ENCODE measurements at regions not wholly inside any gene's neighbourhood (a gene's known extent, or its start where the extent isn't known, plus 50 kb on each side); places are given as distances from the start of the nearest gene placed in this dataset.

GRCh38 chr3:190786898-190787297, 75.6 kb downstream of the GMNC start:
- TF ChIP-seq YY1 (IDR thresholded peaks at IDR 0.05; ENCODE audit: low read depth, low read length) (no peak), CTCF (IDR thresholded peaks at IDR 0.05; ENCODE audit: control extremely low read depth in 1 of 3, insufficient read depth in 1 of 3, low read depth in 1 of 3, low read length in 3 of 3) (no peak), JUND (IDR thresholded peaks at IDR 0.05; ENCODE audit: low read length) (no peak), EP300 (IDR thresholded peaks at IDR 0.05; ENCODE audit: borderline replicate concordance in 1 of 2, low read depth in 2 of 2, low read length in 2 of 2) (no peak), NRF1 (IDR thresholded peaks at IDR 0.05; ENCODE audit: low read depth, low read length) (no peak), JUN (IDR thresholded peaks at IDR 0.05; ENCODE audit: low read depth, low read length) (no peak), POLR2A (IDR thresholded peaks at IDR 0.05; ENCODE audit: control extremely low read depth in 1 of 2, low read depth in 2 of 2, low read length in 2 of 2) (no peak), SP4 (IDR thresholded peaks at IDR 0.05; ENCODE audit: low read length) (no peak), ZNF274 (IDR thresholded peaks at IDR 0.05; ENCODE audit: borderline replicate concordance, extremely low read depth, low read length) (no peak), CEBPB (IDR thresholded peaks at IDR 0.05; ENCODE audit: low read depth, low read length) (no peak), RXRA (IDR thresholded peaks at IDR 0.05; ENCODE audit: insufficient read depth, low read depth, low read length) (no peak), POLR2AphosphoS5 (IDR thresholded peaks at IDR 0.05; ENCODE audit: low read depth, low read length) (no peak), MAX (IDR thresholded peaks at IDR 0.05) (no peak), SIN3A (conservative IDR thresholded peaks at IDR 0.05 in 1 of 2, IDR thresholded peaks at IDR 0.05 in 1 of 2; ENCODE audit: low read depth in 1 of 2, low read length in 2 of 2) (no peak)

All from H1 (cell line).